ENCODE measurements at regions not wholly inside any gene's neighbourhood (a gene's known extent, or its start where the extent isn't known, plus 50 kb on each side); places are given as distances from the start of the nearest gene placed in this dataset.

DNA sequence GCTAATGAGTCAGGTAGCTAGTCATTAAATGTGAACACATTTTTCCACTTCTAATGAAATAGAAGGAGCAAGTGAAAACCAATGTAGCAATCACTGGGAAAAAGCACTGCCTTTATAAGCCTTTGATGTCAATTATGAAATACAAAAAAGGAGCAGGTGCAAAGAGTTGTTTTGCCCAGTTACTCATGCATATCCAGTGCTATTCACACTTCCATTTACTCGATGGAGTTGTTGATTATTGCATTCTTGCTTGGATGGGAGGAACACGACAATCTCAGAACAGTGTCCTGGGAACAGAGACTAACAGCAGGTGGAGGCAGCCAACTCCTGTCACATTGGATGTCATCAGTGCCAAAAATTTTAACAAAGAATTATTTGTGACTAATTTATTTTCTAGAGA lies 372.5 kb downstream of the CBLN2 start:
- DNase-seq (ENCODE audit: low read depth, low spot score) (no peak), ATAC-seq (no peak)
- POLR2A ChIA-PET: no interaction called here
- H3K4me1 ChIP-seq (ENCODE audit: control insufficient read depth, insufficient read depth, low read length): no peaks in the 10 kb centered on the region
- no peak overlapping the region for H3K27ac ChIP-seq (ENCODE audit: low read length)
- CTCF ChIA-PET: no interaction called here
- intact Hi-C loops (cut with micrococcal nuclease; ENCODE audit: unreplicated experiment) (no loop called here), in situ Hi-C loops (cut with HindIII; ENCODE audit: low pct_unique_long_range_greater_than_20kb, low sequenced_read_pairs) (no loop called here)
- TF ChIP-seq POLR2AphosphoS5 (IDR thresholded peaks at IDR 0.05; ENCODE audit: low read depth, low read length): no peak
- TF ChIP-seq, protein P1, sequence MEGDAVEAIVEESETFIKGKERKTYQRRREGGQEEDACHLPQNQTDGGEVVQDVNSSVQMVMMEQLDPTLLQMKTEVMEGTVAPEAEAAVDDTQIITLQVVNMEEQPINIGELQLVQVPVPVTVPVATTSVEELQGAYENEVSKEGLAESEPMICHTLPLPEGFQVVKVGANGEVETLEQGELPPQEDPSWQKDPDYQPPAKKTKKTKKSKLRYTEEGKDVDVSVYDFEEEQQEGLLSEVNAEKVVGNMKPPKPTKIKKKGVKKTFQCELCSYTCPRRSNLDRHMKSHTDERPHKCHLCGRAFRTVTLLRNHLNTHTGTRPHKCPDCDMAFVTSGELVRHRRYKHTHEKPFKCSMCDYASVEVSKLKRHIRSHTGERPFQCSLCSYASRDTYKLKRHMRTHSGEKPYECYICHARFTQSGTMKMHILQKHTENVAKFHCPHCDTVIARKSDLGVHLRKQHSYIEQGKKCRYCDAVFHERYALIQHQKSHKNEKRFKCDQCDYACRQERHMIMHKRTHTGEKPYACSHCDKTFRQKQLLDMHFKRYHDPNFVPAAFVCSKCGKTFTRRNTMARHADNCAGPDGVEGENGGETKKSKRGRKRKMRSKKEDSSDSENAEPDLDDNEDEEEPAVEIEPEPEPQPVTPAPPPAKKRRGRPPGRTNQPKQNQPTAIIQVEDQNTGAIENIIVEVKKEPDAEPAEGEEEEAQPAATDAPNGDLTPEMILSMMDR (IDR thresholded peaks at IDR 0.05): no peak
- TF ChIP-seq SIN3A (IDR thresholded peaks at IDR 0.05; ENCODE audit: borderline replicate concordance, insufficient read depth, low read depth, low read length): no peak
- no peak for TF ChIP-seq TCF7L2 (IDR thresholded peaks at IDR 0.05; ENCODE audit: low read depth, low read length)
- TF ChIP-seq, protein P2, sequence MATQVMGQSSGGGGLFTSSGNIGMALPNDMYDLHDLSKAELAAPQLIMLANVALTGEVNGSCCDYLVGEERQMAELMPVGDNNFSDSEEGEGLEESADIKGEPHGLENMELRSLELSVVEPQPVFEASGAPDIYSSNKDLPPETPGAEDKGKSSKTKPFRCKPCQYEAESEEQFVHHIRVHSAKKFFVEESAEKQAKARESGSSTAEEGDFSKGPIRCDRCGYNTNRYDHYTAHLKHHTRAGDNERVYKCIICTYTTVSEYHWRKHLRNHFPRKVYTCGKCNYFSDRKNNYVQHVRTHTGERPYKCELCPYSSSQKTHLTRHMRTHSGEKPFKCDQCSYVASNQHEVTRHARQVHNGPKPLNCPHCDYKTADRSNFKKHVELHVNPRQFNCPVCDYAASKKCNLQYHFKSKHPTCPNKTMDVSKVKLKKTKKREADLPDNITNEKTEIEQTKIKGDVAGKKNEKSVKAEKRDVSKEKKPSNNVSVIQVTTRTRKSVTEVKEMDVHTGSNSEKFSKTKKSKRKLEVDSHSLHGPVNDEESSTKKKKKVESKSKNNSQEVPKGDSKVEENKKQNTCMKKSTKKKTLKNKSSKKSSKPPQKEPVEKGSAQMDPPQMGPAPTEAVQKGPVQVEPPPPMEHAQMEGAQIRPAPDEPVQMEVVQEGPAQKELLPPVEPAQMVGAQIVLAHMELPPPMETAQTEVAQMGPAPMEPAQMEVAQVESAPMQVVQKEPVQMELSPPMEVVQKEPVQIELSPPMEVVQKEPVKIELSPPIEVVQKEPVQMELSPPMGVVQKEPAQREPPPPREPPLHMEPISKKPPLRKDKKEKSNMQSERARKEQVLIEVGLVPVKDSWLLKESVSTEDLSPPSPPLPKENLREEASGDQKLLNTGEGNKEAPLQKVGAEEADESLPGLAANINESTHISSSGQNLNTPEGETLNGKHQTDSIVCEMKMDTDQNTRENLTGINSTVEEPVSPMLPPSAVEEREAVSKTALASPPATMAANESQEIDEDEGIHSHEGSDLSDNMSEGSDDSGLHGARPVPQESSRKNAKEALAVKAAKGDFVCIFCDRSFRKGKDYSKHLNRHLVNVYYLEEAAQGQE (IDR thresholded peaks at IDR 0.05; ENCODE audit: insufficient read depth in 1 of 2, low read depth in 2 of 2, low read length in 1 of 2): no peak
- no peaks in the 10 kb centered on the region for H3K36me3 ChIP-seq (ENCODE audit: control insufficient read depth, insufficient read depth, low read length)
- H3K4me3 ChIP-seq (ENCODE audit: low read depth in 2 of 2, low read length in 2 of 2): no peak overlapping the region
- H3K27me3 ChIP-seq (ENCODE audit: control insufficient read depth, insufficient read depth, low read length): no peaks in the 10 kb centered on the region
- no peaks in the 10 kb centered on the region for H3K9me3 ChIP-seq (ENCODE audit: control insufficient read depth, insufficient read depth, low read depth, low read length)
- BruUV-seq (replicated peaks): no TSS peak

DNA sequence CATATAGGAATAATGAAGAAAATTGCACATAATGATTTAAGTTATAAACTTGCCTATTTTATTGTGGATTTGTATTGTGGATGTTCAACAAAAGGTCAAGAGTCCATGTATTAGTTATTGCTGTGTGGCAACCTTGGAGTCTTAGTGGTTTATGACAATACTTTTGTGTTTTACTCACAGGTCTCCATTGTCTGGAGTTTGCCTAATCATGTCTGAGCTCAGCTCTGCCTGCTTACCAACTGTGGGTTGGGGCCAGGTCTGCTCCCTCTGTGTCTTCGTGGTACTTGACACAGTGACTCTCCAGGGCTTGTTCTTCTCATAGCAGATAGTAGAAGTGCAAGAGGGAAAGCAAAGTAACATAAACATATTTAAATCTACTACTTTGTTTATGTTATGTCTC lies 382.5 kb downstream of the CBLN2 start:
- no peaks in the 10 kb centered on the region for H3K36me3 ChIP-seq (ENCODE audit: control insufficient read depth, insufficient read depth, low read length)
- no peaks in the 10 kb centered on the region for H3K27me3 ChIP-seq (ENCODE audit: control insufficient read depth, insufficient read depth, low read length)
- in situ Hi-C loops (cut with HindIII; ENCODE audit: low pct_unique_long_range_greater_than_20kb, low sequenced_read_pairs): no loop called here
- TF ChIP-seq POLR2AphosphoS5 (IDR thresholded peaks at IDR 0.05; ENCODE audit: low read depth, low read length) (no peak), SIN3A (IDR thresholded peaks at IDR 0.05; ENCODE audit: borderline replicate concordance, insufficient read depth, low read depth, low read length) (no peak), TCF7L2 (IDR thresholded peaks at IDR 0.05; ENCODE audit: low read depth, low read length) (no peak)
- TF ChIP-seq, protein P1 (IDR thresholded peaks at IDR 0.05): no peak
- TF ChIP-seq, protein P2 (IDR thresholded peaks at IDR 0.05; ENCODE audit: insufficient read depth in 1 of 2, low read depth in 2 of 2, low read length in 1 of 2): no peak
- H3K4me3 ChIP-seq (ENCODE audit: low read depth in 2 of 2, low read length in 2 of 2): no peak overlapping the region
- no peak for ATAC-seq
- ChIA-PET CTCF (no interaction called here), POLR2A (no interaction called here)
- no peaks in the 10 kb centered on the region for H3K4me1 ChIP-seq (ENCODE audit: control insufficient read depth, insufficient read depth, low read length)
- H3K27ac ChIP-seq (ENCODE audit: low read length): no peak overlapping the region
- no TSS peak for BruUV-seq (replicated peaks)
- no peaks in the 10 kb centered on the region for H3K9me3 ChIP-seq (ENCODE audit: control insufficient read depth, insufficient read depth, low read depth, low read length)
- DNase-seq (ENCODE audit: low read depth, low spot score): no peak
- intact Hi-C loops (cut with micrococcal nuclease; ENCODE audit: unreplicated experiment): no loop called here
